Peyer's patch (tissue), 4 donors: ENCODE measurements at regions not wholly inside any gene's neighbourhood (a gene's known extent, or its start where the extent isn't known, plus 50 kb on each side); places are given as distances from the start of the nearest gene placed in this dataset.
A peak's percentile ranks its signal among the peaks of the same experiment; 100 is the strongest.

Experiments used
- DNase-seq, 3 donors: peaks; one replicate each; pipeline ENCODE4 v3.0.0-alpha.2; 2017 to 2019
- H3K27ac ChIP-seq, 4 donors: fragments of 200-600 bp; sonication (generic); one replicate each; pipeline ENCODE4 v1.5.1; 2016 to 2019
- H3K27me3 ChIP-seq, 2 donors: fragments of 200-600 bp; sonication (generic); one replicate each; pipeline ENCODE4 v1.5.1; 2019
- H3K36me3 ChIP-seq, 3 donors: fragments of 200-600 bp; sonication (generic); one replicate each; pipeline ENCODE4 v1.5.1; 2016 to 2019
- H3K4me1 ChIP-seq, 4 donors: fragments of 200-600 bp; sonication (generic); one replicate each; pipeline ENCODE4 v1.5.1; 2016 to 2019
- H3K4me3 ChIP-seq, 4 donors: fragments of 200-600 bp; sonication (generic); 1 replicate in 3 of 4; 2 replicates in 1 of 4; pipeline ENCODE4 v1.5.1; 2016 to 2019; ENCODE audit warnings: mild to moderate bottlenecking in 1 of 4
- H3K9me3 ChIP-seq, 4 donors: fragments of 200-600 bp; sonication (generic); one replicate each; pipeline ENCODE4 v1.5.1; 2016 to 2019; ENCODE audit warnings: mild to moderate bottlenecking in 1 of 4
- CTCF ChIP-seq, 6 experiments: fragments of 450-650 bp in 4 of 6; fragments of 200-600 bp in 2 of 6; sonication (generic) in 1 of 6; IDR thresholded peaks; one replicate each; pipeline ENCODE4 v1.5.1; 2017 to 2019; ENCODE audit warnings: antibody characterized with exemption in 6 of 6, mild to moderate bottlenecking in 3 of 6, moderate library complexity in 1 of 6
- POLR2A ChIP-seq, 2 donors: fragments of 450-650 bp; IDR thresholded peaks; one replicate each; pipeline ENCODE4 v1.5.1; 2017; ENCODE audit warnings: antibody characterized with exemption in 2 of 2, mild to moderate bottlenecking in 2 of 2, moderate library complexity in 2 of 2

DNA sequence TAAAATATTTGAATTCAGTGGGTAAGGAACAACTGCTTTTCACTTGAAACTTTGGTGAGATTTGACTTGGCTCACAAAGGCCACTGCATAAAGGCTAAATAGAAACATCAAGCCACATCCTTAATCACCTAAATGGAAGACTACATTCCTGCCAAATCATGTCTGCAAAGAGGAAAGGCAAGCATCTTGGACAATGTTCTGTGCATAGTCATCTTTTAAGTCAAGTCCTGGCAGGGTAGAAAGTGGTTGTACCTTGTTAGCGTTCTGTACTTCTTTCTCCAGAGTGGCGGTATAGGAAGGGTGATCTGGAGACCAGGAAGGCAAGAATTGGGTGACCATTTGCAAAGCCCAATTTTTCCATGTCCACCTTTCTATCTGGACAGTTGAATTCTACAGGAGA lies 121.4 kb upstream of the SLC14A2 start:
- Histone ChIP-seq H3K36me3 (no peaks in the 10 kb centered on the region), H3K4me1 (no peaks in the 10 kb centered on the region), H3K4me3 (no peak overlapping the region), H3K27me3 (no peaks in the 10 kb centered on the region), H3K9me3 (no peaks in the 10 kb centered on the region), H3K27ac (no peak overlapping the region)
- no peak for DNase-seq
- TF ChIP-seq POLR2A (IDR thresholded peaks at IDR 0.05), result no peak

DNA sequence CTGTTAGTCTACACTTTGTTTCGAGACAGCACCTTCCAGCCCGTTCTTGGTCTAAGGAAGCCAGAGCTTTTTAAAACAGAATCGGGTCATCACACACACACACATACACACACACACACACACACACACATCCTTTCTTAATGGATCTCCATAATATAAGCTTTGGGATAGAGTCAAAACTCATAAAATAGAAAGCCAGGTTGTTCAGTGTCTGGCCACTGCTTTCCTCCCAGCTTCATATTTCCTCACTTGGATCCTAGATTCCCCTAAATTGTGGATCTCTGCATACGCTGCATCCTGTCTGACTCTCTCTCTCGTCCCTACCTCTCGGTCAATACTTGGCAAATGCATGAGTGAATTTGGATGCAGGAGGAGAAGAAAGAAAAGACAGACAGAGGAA lies 120.5 kb upstream of the SLC14A2 start:
- Histone ChIP-seq H3K36me3 (no peaks in the 10 kb centered on the region), H3K4me1 (no peaks in the 10 kb centered on the region), H3K4me3 (no peak overlapping the region), H3K27me3 (no peaks in the 10 kb centered on the region), H3K9me3 (no peaks in the 10 kb centered on the region), H3K27ac (no peak overlapping the region)
- DNase-seq, result no peak
- no peak for TF ChIP-seq POLR2A (IDR thresholded peaks at IDR 0.05)
- TF ChIP-seq CTCF (IDR thresholded peaks at IDR 0.05), result no peak

DNA sequence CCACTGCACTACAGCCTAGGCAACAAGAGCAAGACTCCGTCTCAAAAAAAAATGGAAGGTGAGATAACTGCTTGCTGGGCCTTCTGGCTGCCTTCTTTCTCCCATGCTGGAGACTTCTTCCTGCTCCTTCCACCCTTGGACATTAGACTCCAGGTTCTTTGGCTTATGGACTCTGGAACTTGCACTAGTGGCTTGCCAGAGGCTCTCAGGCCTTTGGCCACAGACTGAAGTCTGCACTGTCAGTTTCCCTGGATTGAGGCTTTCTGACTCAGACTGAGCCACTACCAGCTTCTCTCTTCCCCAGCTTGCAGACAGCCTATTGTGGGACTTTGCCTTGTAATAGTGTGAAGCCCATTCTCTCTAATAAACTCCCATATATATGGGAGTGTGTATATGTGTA lies 118.5 kb upstream of the SLC14A2 start:
- H3K4me3 ChIP-seq, result no peak overlapping the region
- peak overlapping the region in 1 of 4 donors; percentile 19 for H3K27ac ChIP-seq
- peak in 2 of 3 donors; percentile 64 to 68 for DNase-seq

DNA sequence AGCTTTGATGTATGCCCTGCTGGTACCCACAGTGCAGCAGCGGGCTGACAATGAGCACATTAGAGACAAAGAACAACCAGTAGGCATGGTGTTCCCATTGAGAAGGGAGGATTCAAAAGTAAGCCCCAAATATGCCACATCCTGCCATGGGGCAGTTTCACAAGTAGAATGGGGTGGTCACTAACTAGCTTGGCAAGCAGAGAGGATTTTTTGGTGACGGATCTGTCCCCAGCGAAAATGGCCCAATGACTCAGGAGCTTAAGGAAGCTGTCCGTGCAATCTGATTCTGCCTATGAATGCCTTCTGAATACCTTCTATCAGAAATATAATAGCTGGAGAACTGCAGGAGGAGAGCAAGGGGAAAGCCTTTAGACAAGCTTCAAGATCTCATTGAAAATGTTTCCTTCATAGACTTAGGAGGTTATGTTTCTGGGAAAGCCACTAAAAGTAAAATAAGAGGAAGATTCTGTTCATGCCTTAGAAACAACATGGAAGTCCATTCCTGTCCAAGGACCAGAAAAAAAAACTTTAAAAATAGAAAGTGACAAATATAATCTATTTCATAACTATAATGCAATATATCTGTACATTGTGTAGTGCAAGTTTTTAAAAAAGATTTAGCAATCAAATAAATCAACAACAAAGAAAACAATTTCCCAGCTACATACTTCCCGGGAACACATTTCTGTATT lies 117.5 kb upstream of the SLC14A2 start:
- Histone ChIP-seq H3K27ac (no peak overlapping the region), H3K36me3 (no peaks in the 10 kb centered on the region), H3K9me3 (no peaks in the 10 kb centered on the region), H3K27me3 (no peaks in the 10 kb centered on the region), H3K4me1 (no peaks in the 10 kb centered on the region), H3K4me3 (no peak overlapping the region)
- TF ChIP-seq CTCF (IDR thresholded peaks at IDR 0.05), result no peak
- TF ChIP-seq POLR2A (IDR thresholded peaks at IDR 0.05), result no peak
- no peak for DNase-seq

More for the DNA sequence above, 118.5 kb upstream of the SLC14A2 start:
- TF ChIP-seq CTCF (IDR thresholded peaks at IDR 0.05) (no peak), POLR2A (IDR thresholded peaks at IDR 0.05) (no peak)
- H3K27me3 ChIP-seq, result no peaks in the 10 kb centered on the region
- no peaks in the 10 kb centered on the region for H3K4me1 ChIP-seq
- H3K36me3 ChIP-seq, result no peaks in the 10 kb centered on the region
- no peaks in the 10 kb centered on the region for H3K9me3 ChIP-seq

- no peak for DNase-seq
- Histone ChIP-seq H3K4me1 (no peaks in the 10 kb centered on the region), H3K27ac (no peak overlapping the region), H3K9me3 (no peaks in the 10 kb centered on the region), H3K4me3 (no peak overlapping the region), H3K36me3 (no peaks in the 10 kb centered on the region), H3K27me3 (no peaks in the 10 kb centered on the region)
- TF ChIP-seq CTCF (IDR thresholded peaks at IDR 0.05), result no peak
- no peak for TF ChIP-seq POLR2A (IDR thresholded peaks at IDR 0.05)
Observed at GRCh38 chr18:45498287-45498658, 117.0 kb upstream of the SLC14A2 start.

DNA sequence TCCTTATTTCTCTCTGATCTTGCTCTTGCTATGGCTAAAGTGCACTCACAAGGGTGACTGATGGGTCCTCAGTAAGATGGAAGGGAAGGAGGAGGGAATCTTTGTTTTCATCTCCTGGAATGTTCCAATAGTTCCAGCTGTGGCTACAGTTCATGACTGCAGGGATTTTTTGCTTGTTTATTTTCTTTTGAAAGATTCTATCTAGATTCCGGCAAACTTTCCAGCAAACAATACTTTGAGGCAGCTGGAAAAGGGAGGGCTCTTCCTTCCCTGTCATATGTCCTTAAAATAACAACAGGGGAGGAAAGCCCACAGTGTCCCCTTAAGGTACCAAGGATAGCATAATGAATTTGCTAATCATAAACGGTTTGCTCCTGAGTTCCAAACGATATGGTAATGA lies 111.3 kb upstream of the SLC14A2 start:
- TF ChIP-seq POLR2A (IDR thresholded peaks at IDR 0.05), result no peak
- no peak for TF ChIP-seq CTCF (IDR thresholded peaks at IDR 0.05)
- Histone ChIP-seq H3K9me3 (no peaks in the 10 kb centered on the region), H3K27ac (peak overlapping the region in 2 of 4 donors; percentile 44 to 46), H3K27me3 (no peaks in the 10 kb centered on the region), H3K4me1 (no peaks in the 10 kb centered on the region), H3K4me3 (no peak overlapping the region), H3K36me3 (no peaks in the 10 kb centered on the region)
- DNase-seq, result no peak
